Epithelial cell of esophagus (primary cell): ENCODE measurements at regions not wholly inside any gene's neighbourhood (a gene's known extent, or its start where the extent isn't known, plus 50 kb on each side); places are given as distances from the start of the nearest gene placed in this dataset.

Source experiments
- DNase-seq: peaks from one replicate; pipeline ENCODE4 v3.0.0; 2010; ENCODE audit warnings: low read depth
- H3K4me3 ChIP-seq: 2 replicates; pipeline ENCODE4 v1.5.1; 2011; ENCODE audit warnings: mild to moderate bottlenecking, low read length, control low read depth
- CTCF ChIP-seq: IDR thresholded peaks from 2 replicates; pipeline ENCODE4 v1.5.1; 2011; ENCODE audit warnings: low read depth, mild to moderate bottlenecking, low read length, control low read depth, inconsistent platforms; ENCODE audit not compliant: insufficient read depth; ENCODE audit errors: missing control alignments

DNA sequence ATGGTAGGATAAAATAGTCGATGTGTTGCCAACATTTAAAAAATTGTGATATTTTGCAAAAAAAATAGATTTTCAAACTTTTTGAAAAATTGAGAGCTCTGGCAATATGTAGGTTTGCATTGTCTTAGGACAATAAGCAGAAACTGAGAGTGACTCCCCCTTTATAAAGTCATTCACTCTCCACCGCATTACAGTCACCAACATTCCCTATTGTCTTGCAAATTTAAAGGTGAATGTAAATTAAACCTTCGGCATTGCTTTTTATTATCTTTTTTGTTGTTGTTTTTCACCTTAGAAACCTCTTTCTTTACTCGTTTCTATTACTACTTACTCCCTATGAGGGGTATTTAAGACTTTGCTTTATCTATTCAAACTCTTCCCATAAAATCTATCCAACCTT lies 944.2 kb downstream of the DTWD2 start:
- no peak overlapping the region for H3K4me3 ChIP-seq
- no peak for TF ChIP-seq CTCF
- no peak for DNase-seq

DNA sequence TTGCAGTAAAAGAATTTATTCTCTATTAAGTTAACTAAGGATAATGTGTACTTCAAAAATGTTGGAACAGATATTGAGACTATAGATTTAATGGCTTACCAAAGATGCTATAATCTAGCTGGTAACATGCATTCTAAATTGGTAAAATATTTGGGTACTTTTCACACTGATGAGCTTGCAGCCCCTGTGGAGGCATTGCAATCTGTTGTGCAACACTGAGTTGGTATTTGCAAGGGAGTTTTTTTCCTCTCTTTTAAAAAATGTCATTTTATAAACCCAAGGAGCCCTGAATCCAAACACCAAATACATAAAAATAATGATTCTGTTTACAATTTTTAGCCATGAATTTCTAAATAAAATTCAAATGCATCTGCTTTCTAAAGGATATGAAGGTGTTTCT lies 944.8 kb downstream of the DTWD2 start:
- TF ChIP-seq CTCF = no peak

GRCh38 chr5:118042076-118042475 lies 946.3 kb downstream of the DTWD2 start:
- DNase-seq = no peak
- H3K4me3 ChIP-seq = no peak overlapping the region

More for the DNA sequence above, 944.8 kb downstream of the DTWD2 start:
- H3K4me3 ChIP-seq = no peak overlapping the region
- DNase-seq = no peak

GRCh38 chr5:118040496-118040895 lies 947.9 kb downstream of the DTWD2 start:
- no peak for TF ChIP-seq CTCF
- H3K4me3 ChIP-seq = no peak overlapping the region
- no peak for DNase-seq

More at GRCh38 chr5:118042076-118042475, 946.3 kb downstream of the DTWD2 start:
- no peak for TF ChIP-seq CTCF

DNA sequence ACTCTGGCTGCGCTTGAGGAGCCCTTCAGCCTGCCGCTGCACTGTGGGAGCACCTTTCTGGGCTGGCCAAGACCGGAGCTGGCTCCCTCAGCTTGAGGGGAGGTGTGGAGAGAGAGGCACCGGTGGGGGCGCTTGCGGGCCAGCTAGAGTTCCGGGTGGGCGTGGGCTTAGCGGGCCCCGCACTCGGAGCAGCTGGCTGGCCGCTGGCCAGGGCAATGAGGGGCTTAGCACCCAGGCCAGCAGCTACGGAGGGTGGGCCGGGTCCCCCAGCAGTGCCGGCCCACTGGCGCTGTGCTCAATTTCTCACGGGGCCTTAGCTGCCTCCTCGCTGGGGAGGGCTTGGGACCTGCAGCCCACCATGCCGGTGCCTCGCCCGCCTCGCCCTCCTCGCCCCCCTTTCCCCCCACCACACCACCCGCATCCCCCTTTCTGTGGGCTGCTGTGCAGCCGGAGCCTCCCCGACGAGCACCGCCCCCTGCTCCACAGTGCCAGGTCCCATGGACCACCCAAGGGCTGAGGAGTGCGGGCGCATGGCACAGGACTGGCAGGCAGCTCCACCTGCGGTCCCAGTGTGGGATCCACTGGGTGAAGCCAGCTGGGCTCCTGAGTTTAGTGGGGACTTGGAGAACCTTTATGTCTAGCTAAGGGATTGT lies 954.5 kb downstream of the DTWD2 start:
- DNase-seq = no peak

DNA sequence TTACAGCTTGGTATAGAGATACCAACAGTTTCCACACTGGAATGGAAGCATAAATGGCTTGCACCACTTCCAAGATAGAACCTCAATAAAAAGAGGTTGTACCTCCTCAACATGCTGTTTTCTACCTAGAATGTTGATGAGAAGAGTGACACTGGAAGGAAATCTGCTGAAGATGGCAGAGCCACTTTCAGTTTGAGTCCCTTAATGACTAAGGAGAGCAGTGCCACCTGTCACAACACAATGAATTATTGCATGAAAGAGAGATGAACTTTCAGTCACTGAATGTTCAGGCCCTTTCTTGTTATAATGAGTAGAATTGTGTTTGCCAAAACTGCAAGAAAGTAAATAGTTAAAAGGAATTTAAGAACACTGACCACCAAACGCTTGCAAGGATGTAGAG lies 958.5 kb downstream of the DTWD2 start:
- TF ChIP-seq CTCF = no peak
- no peak for DNase-seq
- H3K4me3 ChIP-seq = no peak overlapping the region

More for the DNA sequence above, 954.5 kb downstream of the DTWD2 start:
- no peak overlapping the region for H3K4me3 ChIP-seq
- TF ChIP-seq CTCF = no peak

- TF ChIP-seq CTCF = no peak
- no peak overlapping the region for H3K4me3 ChIP-seq
- DNase-seq = no peak
Observed at GRCh38 chr5:118022062-118022461, 966.3 kb downstream of the DTWD2 start.
